ENCODE measurements at regions not wholly inside any gene's neighbourhood (a gene's known extent, or its start where the extent isn't known, plus 50 kb on each side); places are given as distances from the start of the nearest gene placed in this dataset.
"Not testable (repeated sequence)": the region's sequence is repeated elsewhere in the genome, so short reads cannot be mapped to it uniquely, and the experiment has no call there.

DNA sequence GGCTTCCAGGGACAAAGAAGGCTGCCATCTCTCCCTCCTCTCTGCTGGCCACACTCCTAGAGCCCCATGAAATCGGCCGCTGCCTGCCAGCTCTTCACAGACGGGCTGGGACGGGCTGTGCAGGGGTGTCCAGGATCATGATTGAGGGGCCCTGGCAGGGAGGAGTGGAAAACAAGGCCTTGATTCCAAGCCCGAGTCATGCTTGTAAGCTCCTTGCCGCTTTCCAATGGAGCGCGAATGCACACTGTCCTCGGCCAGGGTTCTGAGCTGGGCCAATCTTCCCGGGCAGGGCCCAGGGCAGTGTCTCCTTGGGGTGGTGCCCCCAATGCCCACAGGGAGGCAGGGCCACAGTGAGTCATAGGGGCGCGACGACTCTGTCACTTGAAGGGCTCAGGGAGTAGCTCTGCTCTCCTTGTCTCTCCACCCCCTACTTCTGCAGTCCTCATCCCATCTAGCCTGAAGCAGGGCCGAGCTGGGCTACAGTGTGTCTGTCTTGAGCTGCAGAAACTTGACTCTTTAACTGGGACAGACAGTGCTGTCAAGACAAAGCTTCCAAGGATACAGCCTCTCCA, 186.2 kb upstream of the SVIL start:
- DNase-seq, result no peak

DNA sequence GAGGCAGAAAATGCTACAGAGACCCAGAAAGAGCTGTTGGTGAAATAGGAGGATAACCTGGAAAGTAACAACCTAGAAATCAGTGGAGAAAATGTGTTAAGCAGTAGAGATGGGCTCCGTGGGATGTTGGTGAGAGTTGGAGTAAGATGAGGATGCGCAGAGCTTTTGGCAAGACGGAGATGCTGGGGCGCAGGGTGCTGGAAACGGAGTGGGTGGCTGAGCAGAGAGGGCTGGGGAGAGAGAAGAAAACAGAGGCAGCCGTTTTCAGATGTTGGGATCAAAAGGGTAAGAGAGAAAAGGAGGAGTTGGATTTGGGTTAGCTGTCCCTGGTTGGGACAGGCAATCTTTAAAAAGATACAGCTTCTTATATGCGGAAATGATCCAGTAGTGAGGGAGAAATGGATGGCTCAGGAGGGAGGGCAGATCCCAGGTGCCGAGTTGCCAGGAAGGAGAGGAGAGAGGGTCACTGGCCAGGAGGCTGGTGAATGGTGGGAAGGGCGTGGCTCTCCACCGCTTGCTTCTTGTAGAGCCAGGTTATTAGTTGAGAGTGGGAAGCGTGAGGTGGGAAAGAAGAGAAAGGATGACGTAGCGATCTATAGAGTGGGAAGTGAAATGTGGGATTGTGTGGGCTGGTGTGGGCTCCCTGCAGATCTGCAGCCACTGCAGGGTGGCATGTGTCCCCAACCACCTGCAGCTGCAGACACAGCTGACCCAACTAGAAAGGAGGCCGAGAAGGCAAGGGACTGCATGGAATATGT, 182.2 kb upstream of the SVIL start:
- DNase-seq, result no peak

DNA sequence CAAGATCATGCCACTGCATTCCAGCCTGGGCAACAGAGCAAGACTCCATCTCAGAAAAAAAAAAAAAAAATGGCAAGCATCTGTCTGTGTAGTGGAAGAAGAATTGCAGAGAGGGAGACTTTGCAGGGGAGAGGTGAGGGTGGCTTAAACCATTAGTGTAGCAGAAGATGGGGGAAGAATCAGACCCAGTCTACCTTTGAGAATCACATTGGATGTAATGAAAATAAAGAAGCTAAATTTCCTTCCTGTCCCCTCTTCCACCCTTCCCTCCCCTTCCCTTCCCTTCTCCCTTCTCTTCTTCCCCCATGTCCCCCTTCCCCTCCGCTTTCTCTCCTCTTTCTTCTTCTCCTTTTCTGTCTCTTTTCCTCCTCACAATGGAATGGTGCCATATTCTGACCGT, 180.8 kb upstream of the SVIL start:
- no peak for DNase-seq

DNA sequence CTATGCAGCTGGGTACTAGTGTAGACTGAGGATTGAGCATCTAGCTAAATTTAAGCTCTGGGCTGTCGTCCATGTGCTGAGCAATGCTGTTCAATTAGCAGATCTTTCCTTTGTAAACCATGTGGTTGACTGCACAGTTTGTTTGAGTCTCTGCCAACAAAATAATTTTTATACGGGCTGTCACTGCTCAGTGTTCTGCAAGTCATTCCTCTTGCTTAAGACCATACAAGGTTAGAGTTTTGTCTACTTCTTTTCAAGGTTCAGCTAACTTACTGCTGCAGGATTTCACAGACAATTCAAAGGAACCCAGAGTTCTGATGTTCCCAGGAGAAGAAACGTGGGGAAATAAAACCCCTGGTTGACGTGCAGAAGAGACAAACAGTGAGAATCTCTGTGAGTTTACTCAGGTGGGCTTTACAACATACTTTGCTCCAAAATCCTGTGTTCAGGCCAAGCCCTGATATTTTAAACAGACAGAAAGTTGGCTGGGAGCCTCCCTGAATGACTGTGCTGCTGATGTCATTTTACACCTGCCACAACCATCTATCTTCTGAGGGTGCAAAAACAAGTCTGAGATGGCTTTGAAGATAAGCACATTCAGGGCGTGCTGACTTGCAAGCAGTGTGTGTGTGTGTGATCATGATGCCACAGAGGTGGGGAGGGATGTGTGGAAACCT, 177.1 kb upstream of the SVIL start:
- DNase-seq, result peak; percentile 75

DNA sequence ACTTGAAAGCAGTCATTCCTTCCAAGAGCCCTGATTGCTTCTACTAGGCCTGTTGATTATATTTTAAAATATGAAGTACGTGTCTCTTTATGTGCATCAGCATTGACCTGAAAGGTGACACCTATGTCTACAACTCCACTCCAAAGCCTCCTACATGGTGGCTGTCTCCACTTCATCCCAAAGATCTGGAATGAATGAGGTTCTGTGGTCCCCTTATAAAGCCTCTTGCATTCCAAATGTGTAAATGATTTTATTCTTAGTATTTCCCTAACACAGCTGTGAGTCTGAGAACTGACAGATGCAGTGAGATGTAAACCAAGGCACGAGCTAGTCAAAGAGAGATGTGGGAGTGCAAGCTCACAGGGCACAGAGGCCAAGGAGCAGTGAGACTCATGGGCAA, 176.0 kb upstream of the SVIL start:
- DNase-seq, result no peak

DNA sequence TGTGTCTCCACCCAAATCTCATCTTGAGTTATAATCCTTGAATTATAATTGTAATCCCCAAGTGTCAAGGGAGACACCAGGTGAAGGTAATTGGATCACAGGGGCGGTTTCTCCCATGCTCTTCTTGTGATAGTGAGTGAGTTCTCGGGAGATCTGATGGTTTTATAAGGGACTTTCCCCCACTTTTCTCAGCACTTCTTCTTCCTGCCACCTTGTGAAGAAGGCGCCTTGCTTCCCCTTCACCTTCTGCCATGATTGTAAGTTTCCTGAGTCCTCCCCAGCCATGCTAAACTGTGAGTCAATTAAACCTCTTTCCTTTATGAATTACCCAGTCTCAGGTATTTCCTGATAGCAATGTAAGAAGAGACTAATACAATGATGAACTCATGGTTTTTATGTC, 175.5 kb upstream of the SVIL start:
- DNase-seq, result not testable (repeated sequence)

DNA sequence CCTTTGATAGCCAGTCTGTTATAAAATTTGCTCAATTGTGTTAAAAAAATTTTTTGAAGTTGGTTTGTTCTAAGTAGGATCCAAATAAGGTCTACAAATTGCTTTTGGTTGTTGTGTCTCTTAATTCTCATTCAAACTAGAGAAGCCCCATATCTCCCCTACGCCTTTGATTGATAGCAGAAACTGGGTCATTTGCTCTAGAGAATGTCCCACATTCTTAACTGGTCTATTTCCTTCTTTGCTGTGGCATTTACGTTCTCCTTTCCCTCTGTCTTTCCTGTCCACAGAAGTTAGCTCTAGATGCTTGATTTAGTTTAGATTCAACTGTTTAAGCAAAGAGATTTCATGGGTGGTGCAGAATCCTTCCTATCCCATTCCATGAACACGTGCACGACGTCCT, 174.6 kb upstream of the SVIL start:
- no peak for DNase-seq

DNA sequence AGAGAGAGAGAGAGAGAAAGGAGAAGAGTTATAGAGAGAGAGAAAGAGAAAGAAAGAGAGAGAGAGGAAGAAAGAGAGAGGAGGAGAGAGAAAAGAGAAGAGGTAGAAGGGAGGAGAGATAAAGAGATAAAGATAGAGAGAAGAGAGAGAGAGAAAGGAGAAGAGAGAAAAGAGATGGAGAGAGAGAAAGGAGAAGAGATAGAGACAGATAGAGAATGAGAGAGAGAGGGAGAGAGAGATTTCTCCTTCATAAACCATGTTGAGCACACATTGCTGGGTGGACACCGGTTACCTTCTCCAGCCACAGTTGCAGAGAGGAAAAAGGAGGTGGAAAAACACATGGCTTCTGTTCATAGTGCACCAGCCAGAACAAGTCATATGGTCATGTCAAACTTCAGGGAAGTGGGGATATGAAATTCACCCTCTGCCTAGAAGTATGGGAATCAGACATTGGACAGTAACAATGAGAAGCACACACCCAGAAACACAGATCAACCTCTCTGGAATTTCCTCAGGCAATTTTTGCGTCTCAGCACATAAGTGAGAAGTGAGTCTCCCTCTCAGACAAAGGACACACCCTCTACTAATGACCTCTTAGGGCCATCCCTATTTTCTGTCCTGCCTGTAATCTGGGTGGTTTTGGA, 172.5 kb upstream of the SVIL start:
- no peak for DNase-seq

DNA sequence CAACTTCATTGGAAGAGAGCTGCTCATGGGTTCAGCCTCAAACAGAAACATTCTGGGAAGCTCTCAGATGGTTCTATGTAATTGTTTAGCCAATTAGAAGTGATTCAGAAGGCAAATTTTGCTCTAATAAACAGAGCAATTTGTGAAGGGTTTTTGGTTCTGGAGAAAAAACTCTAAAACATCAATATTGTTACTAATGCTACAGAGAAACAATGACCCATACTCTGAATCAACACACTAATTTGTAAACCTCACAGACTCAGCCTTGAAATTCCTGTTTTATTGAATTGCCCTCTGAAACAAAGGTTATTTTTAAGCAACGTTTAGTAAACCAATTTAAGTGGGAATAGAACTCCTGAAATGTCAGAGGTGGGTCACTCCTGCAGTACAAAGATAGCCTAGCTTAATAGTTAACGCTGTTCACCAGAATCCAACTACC, 171.6 kb upstream of the SVIL start:
- no peak for DNase-seq

DNA sequence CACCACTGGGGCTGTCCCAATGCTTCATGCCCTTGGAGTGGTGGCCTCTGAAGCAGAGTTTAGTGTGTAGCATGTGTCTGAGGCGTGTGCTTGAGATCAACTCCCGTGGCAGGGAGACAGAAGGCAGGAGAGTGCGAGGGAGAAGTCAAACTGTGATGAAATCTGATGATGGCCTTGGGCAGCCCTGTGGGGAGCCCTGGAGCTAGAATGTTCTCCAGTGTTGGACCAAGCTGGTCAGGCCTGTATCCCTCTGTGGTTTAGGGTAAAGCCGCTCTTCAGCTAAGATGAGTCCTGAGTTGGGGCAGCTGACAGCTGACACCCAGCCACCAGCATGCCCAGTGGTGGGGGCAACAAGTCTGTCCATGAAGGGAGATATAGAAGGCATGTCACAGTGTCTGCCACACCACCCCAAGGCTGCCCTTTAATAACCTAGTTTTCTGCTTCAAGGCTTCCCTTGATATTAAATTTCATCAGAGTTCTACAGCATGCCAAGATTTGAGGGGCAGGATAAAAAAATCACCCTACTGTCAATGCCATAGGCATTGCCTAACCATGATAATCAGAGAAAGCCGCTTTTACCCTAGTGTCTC, 170.5 kb upstream of the SVIL start:
- no peak for DNase-seq

DNA sequence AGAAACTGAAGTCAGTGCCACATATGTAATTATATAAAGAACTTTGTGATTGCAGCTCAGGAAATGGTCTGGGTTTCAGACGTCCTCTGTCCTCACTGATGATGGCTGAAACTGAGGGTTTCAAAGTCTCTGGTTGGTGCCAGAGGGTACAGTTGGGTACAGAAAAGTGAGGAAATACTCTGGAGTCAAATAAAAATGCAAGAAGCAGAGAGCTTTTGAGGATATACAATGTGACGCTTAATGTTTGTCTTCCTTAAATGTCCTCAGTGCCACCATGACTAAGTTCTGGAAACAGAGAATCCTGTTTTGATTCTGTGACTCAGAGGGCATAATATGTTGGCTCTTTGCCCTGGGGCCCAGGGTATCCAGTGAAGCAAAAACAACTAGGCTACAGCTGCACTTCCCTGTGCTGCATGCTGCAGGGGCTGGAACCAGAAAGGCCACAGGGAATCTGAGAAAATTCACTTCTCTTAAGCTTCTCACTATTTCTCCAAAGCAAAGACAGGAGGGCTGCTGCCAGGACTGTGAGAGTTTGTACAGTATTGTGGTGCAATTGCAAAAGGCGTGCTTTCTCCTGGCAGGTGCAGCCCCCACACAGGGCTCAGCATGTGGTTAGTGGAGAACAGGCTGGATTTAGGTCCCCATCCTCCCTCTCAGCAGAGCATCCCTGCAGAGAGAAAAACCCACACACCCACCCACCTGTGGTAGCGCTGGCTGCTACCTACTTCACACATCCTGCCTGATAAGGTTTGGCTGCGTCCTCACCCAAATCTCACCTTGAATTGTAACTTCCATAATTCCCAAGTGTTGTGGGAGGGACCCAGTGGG, 169.5 kb upstream of the SVIL start:
- peak; percentile 77 for DNase-seq

DNA sequence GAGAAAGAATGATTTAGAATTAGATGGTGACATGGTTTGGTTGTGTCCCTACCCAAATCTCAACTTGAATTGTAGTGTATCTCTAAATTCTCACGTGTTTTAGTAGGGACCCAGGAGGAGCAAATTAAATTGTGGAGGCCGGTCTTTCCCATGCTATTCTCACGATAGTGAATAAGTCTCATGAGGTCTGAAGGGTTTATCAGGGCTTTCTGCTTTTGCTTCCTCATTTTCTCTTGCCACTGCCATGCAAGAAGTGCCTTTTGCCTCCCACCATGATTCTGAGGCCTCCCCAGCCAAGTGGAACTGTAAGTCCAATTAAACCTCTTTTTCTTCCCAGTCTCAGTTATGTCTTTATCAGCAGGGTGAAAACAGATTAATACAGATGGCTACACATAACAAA, 167.4 kb upstream of the SVIL start:
- DNase-seq, result no peak

DNA sequence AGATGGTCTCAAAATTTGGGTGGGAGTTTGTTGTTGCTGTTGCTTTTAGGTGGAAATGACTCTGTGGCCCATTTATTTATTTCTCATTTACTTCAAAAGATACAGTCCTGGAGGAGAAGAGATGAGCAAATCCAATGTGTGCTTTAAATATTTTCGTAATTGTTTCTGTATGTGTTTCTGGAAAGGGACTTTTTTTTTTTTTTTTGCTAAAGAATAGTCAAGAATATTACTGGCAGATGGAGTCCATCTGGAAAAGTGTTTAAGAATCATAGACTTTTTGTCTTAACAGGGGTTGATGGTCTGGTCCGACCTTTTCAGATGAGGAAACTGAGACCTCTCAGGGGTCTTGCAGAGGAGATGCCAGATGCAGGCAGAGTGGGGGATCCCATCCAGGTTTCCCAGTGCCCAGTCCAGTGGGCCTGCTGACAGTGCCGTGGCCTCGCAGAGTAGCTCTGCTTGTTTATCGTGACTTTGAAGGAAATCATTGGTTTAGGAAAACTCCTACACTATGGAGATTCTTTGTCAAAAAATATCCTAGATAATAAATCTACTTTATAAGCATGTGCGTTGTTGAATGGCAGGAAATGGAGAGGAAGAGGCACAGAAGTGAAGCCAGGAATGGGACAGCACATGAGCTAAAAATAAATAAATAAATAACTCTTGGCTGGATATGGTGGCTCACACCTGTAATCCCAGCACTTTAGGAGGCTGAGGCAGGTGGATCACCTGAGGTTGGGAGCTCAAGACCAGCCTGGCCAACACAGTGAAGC, 164.3 kb upstream of the SVIL start:
- DNase-seq, result no peak

DNA sequence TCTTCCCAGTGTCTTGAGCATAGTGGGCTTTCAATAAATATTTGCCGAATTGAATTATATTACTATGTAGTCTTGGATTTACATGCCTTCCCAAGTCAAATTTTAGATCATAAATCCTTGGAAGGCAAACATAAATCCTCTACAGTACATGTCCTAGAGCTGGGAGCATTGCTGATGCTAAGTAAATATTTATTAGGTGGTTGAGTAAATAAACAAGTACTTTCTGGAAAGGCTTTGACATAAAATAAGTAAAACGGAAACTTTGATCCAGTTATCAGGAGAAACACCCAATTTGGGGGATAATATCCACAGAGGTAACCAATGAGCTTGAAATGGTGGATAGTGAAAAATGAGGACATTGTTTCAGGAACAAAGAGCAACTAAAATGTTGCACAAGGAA, 162.8 kb upstream of the SVIL start:
- DNase-seq, result no peak

DNA sequence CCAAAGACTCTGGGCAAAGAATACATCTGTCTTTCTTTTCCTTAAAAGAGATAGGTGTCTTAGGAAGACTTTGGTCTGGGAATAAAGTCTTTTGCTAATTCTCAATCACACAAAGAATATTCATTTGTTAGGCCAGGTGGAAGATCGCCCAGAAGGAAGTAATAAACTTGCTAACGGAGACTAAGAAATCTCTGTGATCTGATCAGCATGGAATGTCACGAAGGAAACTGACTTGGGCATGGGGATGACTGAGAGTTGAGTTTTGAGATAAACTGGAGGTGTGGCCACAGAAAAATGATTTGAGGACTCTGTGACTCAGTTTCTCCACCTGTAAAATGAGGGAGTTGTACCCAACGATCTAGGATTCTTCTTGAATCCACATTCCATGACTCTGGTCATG, 161.1 kb upstream of the SVIL start:
- no peak for DNase-seq

DNA sequence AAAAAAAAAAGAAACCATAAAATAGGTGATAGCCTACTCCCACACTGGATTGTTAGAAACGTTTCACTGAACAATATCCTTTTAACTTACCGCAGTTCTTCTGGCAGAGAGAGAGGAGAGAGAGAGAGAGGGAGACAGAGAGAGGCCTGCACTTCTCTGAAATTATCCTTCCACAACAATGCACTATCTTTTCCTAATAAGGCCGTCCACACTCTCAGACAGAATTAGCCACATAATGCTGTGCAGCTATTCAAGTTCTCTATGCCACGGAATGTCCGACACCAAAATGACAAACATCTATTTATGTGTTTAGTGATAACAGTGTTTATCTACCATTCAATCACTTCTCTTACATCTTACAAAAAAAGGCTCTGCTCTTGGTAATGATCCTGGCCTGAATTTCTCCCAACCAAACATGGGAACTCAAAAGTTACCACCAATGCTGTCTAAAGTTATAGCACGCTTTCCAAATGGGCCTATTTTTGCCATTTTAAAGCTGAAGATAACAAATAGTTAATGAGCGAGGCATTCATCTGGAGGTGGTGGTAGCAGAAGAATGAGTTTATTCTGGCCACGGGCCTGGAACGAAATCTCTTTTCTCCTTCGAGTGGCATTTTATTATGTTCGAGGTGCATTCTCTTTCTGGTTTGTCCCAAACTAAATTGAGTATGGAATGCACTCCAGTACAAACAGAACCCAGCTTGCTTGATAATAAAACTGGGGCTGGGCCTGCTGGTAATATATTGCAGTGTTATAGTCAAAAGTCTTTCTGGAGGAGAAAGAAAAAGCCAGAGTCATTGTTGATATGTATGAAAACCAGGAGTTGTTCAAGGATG, 160.2 kb upstream of the SVIL start:
- no peak for DNase-seq

DNA sequence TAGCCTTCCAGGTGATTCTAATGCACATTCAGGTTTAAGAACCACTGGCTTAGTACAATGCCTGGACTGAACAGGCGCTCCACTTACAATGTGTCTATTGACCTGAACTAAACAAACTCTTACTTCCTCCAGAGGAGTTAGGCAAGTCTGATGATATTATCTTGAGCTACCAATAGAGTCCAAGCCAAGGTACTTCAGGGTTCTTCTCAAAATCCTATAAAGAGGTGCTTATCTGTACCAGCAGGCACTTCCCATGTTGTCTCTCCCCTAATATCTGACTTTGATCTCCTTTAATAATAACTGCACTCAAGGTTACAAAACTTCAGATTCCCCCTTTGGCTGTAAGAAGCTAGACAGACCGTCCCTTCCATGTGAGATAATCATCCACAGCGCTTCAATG, 157.0 kb upstream of the SVIL start:
- no peak for DNase-seq

DNA sequence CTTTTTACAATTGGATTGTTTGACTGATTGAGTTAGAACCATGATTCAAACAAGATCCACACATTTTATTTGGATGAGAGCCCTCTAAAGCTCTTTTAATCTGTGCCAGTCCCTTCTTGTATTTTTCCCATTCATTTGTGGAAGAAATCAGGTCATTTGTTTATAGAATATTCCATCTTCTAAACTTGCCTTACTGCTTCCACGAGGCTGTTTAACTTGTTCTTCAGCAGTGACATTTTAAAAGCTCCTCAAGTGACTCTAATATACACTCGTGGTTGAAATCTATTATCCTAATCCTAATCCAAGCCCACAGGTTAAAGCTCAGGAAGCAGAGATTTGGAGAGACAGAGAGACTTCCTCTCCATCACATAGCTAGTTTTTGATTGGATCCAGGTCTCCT, 155.4 kb upstream of the SVIL start:
- DNase-seq, result no peak

DNA sequence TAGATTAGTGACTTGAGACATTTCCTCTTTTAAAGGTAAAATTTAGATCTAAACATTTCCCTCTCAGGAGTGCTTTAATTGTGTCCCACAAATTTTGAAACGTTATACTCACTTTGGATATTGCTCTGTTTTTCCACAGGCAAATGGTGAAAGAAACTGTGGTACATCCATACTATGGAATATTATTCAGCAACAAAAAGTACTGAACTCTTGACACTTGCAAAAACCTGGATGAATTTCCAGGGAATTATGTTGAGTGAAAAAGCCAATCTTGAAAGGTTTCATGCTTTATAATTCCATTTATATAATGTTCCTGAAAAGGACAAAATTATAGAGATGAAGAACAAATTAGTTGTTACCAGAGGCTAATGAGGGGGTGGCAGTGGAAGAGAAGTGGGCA, 153.3 kb upstream of the SVIL start:
- no peak for DNase-seq

DNA sequence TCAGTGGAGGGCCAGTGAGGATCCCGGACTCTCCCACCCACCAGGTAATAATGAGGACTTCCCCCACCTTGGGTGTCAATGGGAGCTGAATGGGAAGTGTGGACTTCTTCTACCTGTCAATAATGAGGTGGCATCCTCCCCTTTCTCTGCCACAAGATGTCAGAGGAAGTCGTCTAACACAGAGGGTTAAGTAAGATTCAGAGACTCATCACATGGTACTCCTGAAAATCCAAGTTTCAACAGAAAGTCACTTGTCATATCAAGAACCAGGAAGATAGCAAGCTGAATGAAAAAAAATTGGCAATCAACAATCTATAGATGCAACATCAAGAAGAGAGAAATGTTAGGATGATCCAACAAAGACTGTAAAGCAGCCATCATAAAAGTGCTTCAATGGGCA, 150.9 kb upstream of the SVIL start:
- no peak for DNase-seq
